SK-N-SH (cell line): ENCODE measurements at regions not wholly inside any gene's neighbourhood (a gene's known extent, or its start where the extent isn't known, plus 50 kb on each side); places are given as distances from the start of the nearest gene placed in this dataset.

Experiments used
- CTCF ChIA-PET: fragments of 300-600, 350-600 bp; formaldehyde crosslinking; extraction: SDS; loops from one replicate; lab custom pipeline; 2021; lab: Yijun Ruan, JAX
- POLR2A ChIA-PET: fragments of 350-600 bp; sonication (Branson Sonifier 250); formaldehyde crosslinking; extraction: SDS; loops from one replicate; lab custom pipeline; 2020; ENCODE audit warnings: antibody characterized with exemption, inconsistent platforms; lab: Yijun Ruan, JAX
- DNase-seq: peaks from one replicate; pipeline ENCODE4 v3.0.0; 2012
- H2AFZ ChIP-seq: fragments of 200-600 bp; sonication (generic); 2 replicates; pipeline ENCODE4 v1.8.1; 2016; ENCODE audit warnings: antibody characterized with exemption, mild to moderate bottlenecking, low read depth
- H3F3A ChIP-seq: fragments of 200-600 bp; sonication (generic); replicated peaks from 2 replicates; pipeline ENCODE3; 2016; ENCODE audit warnings: antibody characterized with exemption, mild to moderate bottlenecking; ENCODE audit not compliant: insufficient read depth
- H3K27ac ChIP-seq, 2 experiments: fragments of 200-500 bp in 1 of 2; fragments of 200-600 bp in 1 of 2; sonication (Bioruptor generic) in 1 of 2; sonication (generic), shearing (Covaris generic) in 1 of 2; 2 replicates each; pipeline versions ENCODE4 v1.5.1 to v1.6.1; 2014 to 2016; ENCODE audit warnings: low read depth in 2 of 2, inconsistent platforms in 1 of 2, low read length in 1 of 2, mild to moderate bottlenecking in 1 of 2, mixed read lengths in 1 of 2
- H3K27me3 ChIP-seq: fragments of 200-600 bp; sonication (generic), shearing (Covaris generic); 2 replicates; pipeline ENCODE4 v1.6.1; 2016; ENCODE audit warnings: mixed run types; ENCODE audit not compliant: insufficient read depth
- H3K36me3 ChIP-seq, 2 experiments: fragments of 200-500 bp in 1 of 2; fragments of 200-600 bp in 1 of 2; sonication (Bioruptor generic) in 1 of 2; sonication (generic) in 1 of 2; replicated peaks in 1 of 2; 2 replicates each; pipeline versions ENCODE3 to v1.5.1; 2014 to 2016; ENCODE audit warnings: low read length in 1 of 2, mild to moderate bottlenecking in 1 of 2; ENCODE audit not compliant: insufficient read depth in 2 of 2, control insufficient read depth in 1 of 2
- H3K4me1 ChIP-seq, 2 experiments: fragments of 200-500 bp in 1 of 2; fragments of 200-600 bp in 1 of 2; sonication (Bioruptor generic) in 1 of 2; sonication (generic), shearing (Covaris generic) in 1 of 2; 2 replicates each; pipeline versions ENCODE4 v1.5.1 to v1.6.1; 2014 to 2016; ENCODE audit warnings: low read depth in 1 of 2, low read length in 1 of 2, mixed run types in 1 of 2; ENCODE audit not compliant: insufficient read depth in 2 of 2, control insufficient read depth in 1 of 2
- H3K4me2 ChIP-seq: fragments of 200-600 bp; sonication (generic), shearing (Covaris generic); 2 replicates; pipeline ENCODE4 v1.6.1; 2017; ENCODE audit warnings: mixed run types
- H3K4me3 ChIP-seq, 2 experiments: fragments of 200-500 bp in 1 of 2; fragments of 200-600 bp in 1 of 2; sonication (Bioruptor generic) in 1 of 2; sonication (generic), shearing (Covaris generic) in 1 of 2; 2 replicates each; pipeline versions ENCODE4 v1.5.1 to v1.8.1; 2014 to 2016; ENCODE audit warnings: low read depth in 2 of 2, inconsistent platforms in 1 of 2, low read length in 1 of 2, mild to moderate bottlenecking in 1 of 2, mixed read lengths in 1 of 2, moderate library complexity in 1 of 2
- H3K79me2 ChIP-seq: fragments of 200-600 bp; sonication (generic); 2 replicates; pipeline ENCODE4 v1.8.1; 2017; ENCODE audit warnings: mild to moderate bottlenecking; ENCODE audit not compliant: insufficient read depth
- H3K9ac ChIP-seq: fragments of 200-600 bp; sonication (generic); 2 replicates; pipeline ENCODE4 v1.6.1; 2017; ENCODE audit warnings: mixed run types
- H3K9me2 ChIP-seq: fragments of 200-600 bp; sonication (generic); 2 replicates; pipeline ENCODE4 v1.6.1; 2017; ENCODE audit warnings: mixed run types
- H3K9me3 ChIP-seq: fragments of 200-600 bp; sonication (generic); 2 replicates; pipeline ENCODE4 v1.6.1; 2017; ENCODE audit warnings: mixed run types, mild to moderate bottlenecking, moderate library complexity
- H4K20me1 ChIP-seq: fragments of 200-600 bp; sonication (generic); 2 replicates; pipeline ENCODE4 v1.6.1; 2017; ENCODE audit warnings: mild to moderate bottlenecking, mixed run types; ENCODE audit not compliant: insufficient read depth
- CHD2 ChIP-seq: fragments of 150-350 bp; IDR thresholded peaks from 2 replicates; pipeline ENCODE4 v1.6.1; 2018; ENCODE audit warnings: low read length; ENCODE audit not compliant: partially characterized antibody
- ELF1 ChIP-seq: IDR thresholded peaks from 2 replicates; pipeline ENCODE4 v1.4.0; 2012
- EZH2phosphoT487 ChIP-seq: fragments of 200-600 bp; sonication (generic); IDR thresholded peaks from 2 replicates; pipeline ENCODE4 v1.6.1; 2017; ENCODE audit warnings: low read depth, mixed run types, mild to moderate bottlenecking, antibody characterized with exemption, moderate library complexity, borderline replicate concordance
- FOSL2 ChIP-seq: IDR thresholded peaks from 2 replicates; pipeline ENCODE4 v1.4.0; 2012; ENCODE audit warnings: low read depth, mild to moderate bottlenecking, moderate library complexity, borderline replicate concordance
- FOXM1 ChIP-seq: IDR thresholded peaks from 2 replicates; pipeline ENCODE4 v1.4.0; 2012; ENCODE audit warnings: low read depth, mild to moderate bottlenecking
- GABPA ChIP-seq: IDR thresholded peaks from 2 replicates; pipeline ENCODE4 v1.4.0; 2012; ENCODE audit warnings: low read depth, mild to moderate bottlenecking
- GATA2 ChIP-seq: sonication (generic); formaldehyde crosslinking; IDR thresholded peaks from 2 replicates; pipeline ENCODE4 v1.5.0; 2020; ENCODE audit warnings: mild to moderate bottlenecking, missing genetic modification reagents
- NFIC ChIP-seq: IDR thresholded peaks from 2 replicates; pipeline ENCODE4 v1.4.0; 2012; ENCODE audit warnings: borderline replicate concordance
- POLR2AphosphoS5 ChIP-seq: IDR thresholded peaks from 2 replicates; pipeline ENCODE4 v1.6.1; 2012; ENCODE audit warnings: low read depth, low read length
- RAD21 ChIP-seq: IDR thresholded peaks from 2 replicates; pipeline ENCODE4 v1.6.1; 2012; ENCODE audit warnings: mild to moderate bottlenecking, low read length
- RCOR1 ChIP-seq: fragments of 150-350 bp; IDR thresholded peaks from 2 replicates; pipeline ENCODE4 v1.6.1; 2017; ENCODE audit warnings: antibody characterized with exemption, low read length
- TEAD4 ChIP-seq: IDR thresholded peaks from 2 replicates; pipeline ENCODE4 v1.4.0; 2012; ENCODE audit warnings: mild to moderate bottlenecking, borderline replicate concordance; ENCODE audit not compliant: insufficient read depth
- WGBS: methylation state at CpG from one replicate; pipeline ENCODE4 v1.1.6; 2017; ENCODE audit warnings: low lambda C conversion rate; 5-methylcytosine and 5-hydroxymethylcytosine counted together
- TF ChIP-seq, protein P1 (sequence below): fragments of 150-350 bp; IDR thresholded peaks from 2 replicates; pipeline ENCODE4 v1.6.1; 2017; ENCODE audit warnings: antibody characterized with exemption, low read length, low read depth, borderline replicate concordance

DNA sequence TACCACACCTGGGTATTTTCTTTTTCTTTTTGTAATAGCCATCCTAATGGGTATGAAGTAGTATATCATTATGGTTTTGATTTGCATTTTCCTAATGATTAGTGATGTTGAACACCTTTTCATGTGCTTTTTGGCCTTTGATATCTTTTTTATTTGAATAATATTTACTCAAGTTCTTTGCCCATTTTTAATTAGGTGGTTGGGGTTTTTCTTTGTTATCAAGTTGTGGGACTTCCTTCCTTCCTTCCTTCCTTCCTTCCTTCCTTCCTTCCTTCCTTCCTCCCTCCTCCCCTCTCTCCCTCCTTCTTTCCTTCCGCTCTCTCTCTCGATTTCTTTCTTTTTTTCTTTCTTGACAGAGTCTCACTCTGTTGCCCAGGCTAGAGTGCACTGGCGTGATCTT lies 75.0 kb upstream of the PDGFD start:
- Histone ChIP-seq H3K27ac (no peak overlapping the region), H3K4me3 (no peak overlapping the region), H3K9me2 (0 out of 2 replicates have a peak, but pooled peaks cover 3% of the 10 kb centered on the region), H3F3A (no peaks in the 10 kb centered on the region), H3K36me3 (no peaks in the 10 kb centered on the region), H2AFZ (no peak overlapping the region), H4K20me1 (no peaks in the 10 kb centered on the region), H3K79me2 (no peaks in the 10 kb centered on the region), H3K9ac (no peak overlapping the region), H3K27me3 (no peaks in the 10 kb centered on the region), H3K4me1 (no peaks in the 10 kb centered on the region), H3K9me3 (no peaks in the 10 kb centered on the region), H3K4me2 (no peak overlapping the region)
- 66% methylated on average over 3 of the region's 3 CpGs for WGBS
- no peak for DNase-seq
- POLR2A ChIA-PET, result no interaction called here
- TF ChIP-seq EZH2phosphoT487 (no peak), RAD21 (no peak), FOSL2 (no peak), TEAD4 (no peak), ELF1 (no peak), FOXM1 (no peak), RCOR1 (no peak), GABPA (no peak)
- TF ChIP-seq, protein P1, sequence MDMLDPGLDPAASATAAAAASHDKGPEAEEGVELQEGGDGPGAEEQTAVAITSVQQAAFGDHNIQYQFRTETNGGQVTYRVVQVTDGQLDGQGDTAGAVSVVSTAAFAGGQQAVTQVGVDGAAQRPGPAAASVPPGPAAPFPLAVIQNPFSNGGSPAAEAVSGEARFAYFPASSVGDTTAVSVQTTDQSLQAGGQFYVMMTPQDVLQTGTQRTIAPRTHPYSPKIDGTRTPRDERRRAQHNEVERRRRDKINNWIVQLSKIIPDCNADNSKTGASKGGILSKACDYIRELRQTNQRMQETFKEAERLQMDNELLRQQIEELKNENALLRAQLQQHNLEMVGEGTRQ, result no peak
- CTCF ChIA-PET, result no interaction called here

DNA sequence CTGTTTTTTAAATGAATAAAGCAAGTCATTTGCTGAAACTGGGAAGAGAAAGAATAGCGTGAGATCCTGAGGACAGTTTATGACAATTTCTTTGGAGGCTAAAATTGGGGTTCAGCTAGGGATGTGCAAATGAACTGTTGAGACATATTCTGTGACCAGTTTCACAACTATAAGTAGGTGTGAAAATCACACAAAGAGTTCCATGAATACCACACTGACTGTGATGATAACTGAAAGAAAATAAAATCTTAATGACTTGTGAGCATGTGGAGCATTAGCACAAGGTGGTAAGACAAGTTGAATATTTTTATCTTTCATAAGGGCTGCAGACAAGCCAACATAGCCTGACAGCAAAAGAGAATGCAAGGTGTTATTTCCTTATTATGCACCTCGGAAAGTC lies 61.1 kb upstream of the PDGFD start:
- no peak for DNase-seq
- Histone ChIP-seq H3K4me3 (no peak overlapping the region), H3K9me3 (no peaks in the 10 kb centered on the region)
- TF ChIP-seq CHD2, result no peak
- no peak for TF ChIP-seq POLR2AphosphoS5
- TF ChIP-seq NFIC, result no peak
- TF ChIP-seq ELF1, result no peak
- no peak for TF ChIP-seq FOXM1
- TF ChIP-seq, all 33 proteins: peak for 0
- Histone ChIP-seq H3K79me2 (no peaks in the 10 kb centered on the region), H3K27me3 (no peaks in the 10 kb centered on the region), H3F3A (no peaks in the 10 kb centered on the region), H3K4me1 (no peaks in the 10 kb centered on the region), H4K20me1 (no peaks in the 10 kb centered on the region), H3K9me2 (no peaks in the 10 kb centered on the region), H2AFZ (no peak overlapping the region), H3K4me2 (no peak overlapping the region), H3K36me3 (no peaks in the 10 kb centered on the region), H3K27ac (no peak overlapping the region), H3K9ac (no peak overlapping the region)
- WGBS, result 75% methylated on average over 2 of the region's 2 CpGs
- CTCF ChIA-PET, result no interaction called here
- POLR2A ChIA-PET, result no interaction called here

DNA sequence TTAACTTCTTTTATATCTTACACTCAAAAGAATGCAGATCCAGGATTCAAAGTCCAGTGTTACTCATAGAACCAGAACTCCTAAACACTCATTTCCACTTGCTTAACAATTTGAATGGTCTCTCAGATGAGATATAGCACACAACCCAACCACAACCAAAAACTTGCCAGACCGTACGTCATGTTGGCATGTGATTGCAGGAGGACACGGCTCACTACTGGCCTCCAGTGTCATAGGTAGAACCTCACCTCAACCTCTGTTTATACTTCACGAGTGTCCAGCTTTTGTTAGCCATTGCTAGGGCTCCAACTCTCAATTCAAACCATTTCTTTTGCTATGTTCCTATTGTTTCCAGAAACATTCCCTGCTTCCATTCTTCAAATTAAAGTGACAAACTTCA lies 58.5 kb upstream of the PDGFD start:
- H4K20me1 ChIP-seq, result no peaks in the 10 kb centered on the region
- H3K79me2 ChIP-seq, result no peaks in the 10 kb centered on the region
- H3F3A ChIP-seq, result no peaks in the 10 kb centered on the region
- no peaks in the 10 kb centered on the region for H3K9me2 ChIP-seq
- TF ChIP-seq GATA2 (CRISPR knock-in tag), result no peak
- TF ChIP-seq, all 33 proteins: peak for 0
- Histone ChIP-seq H3K36me3 (no peaks in the 10 kb centered on the region), H3K27ac (no peak overlapping the region), H3K9ac (no peak overlapping the region), H2AFZ (no peak overlapping the region), H3K27me3 (no peaks in the 10 kb centered on the region), H3K4me1 (no peaks in the 10 kb centered on the region), H3K9me3 (no peaks in the 10 kb centered on the region), H3K4me3 (no peak overlapping the region), H3K4me2 (no peak overlapping the region)
- ChIA-PET CTCF (no interaction called here), POLR2A (no interaction called here)
- WGBS, result 52% methylated on average over 4 of the region's 4 CpGs
- no peak for DNase-seq
